GM18519 (cell line): ENCODE measurements at regions not wholly inside any gene's neighbourhood (a gene's known extent, or its start where the extent isn't known, plus 50 kb on each side); places are given as distances from the start of the nearest gene placed in this dataset.
"Not testable (repeated sequence)": the region's sequence is repeated elsewhere in the genome, so short reads cannot be mapped to it uniquely, and the experiment has no call there.

Source experiments
- ATAC-seq: cut with Tn5 transposase; IDR thresholded peaks from one replicate; pipeline ENCODE4 v1.9.1; 2021; ENCODE audit warnings: mild to moderate bottlenecking, moderate library complexity; ENCODE audit not compliant: unreplicated experiment, low FRiP score

DNA sequence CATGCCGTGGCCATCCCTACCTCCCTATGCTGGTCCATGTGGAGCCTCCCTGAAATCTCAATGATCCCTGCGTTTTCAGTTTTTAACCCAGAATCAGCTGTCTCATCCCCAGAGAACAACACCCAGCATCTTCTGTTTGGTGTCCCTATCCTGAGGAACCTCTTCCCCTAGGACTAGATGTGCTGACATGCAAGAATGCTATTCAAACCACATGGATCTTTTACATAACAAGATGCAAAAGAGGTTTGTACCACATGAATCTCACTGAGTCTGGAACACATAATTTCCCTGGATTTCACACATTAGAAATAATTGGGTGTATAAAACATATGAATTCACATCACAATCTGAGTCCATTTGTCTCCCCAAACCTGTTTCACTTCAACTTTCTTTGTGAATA is 174.6 kb upstream of the NECTIN3 start:
- ATAC-seq = no peak

DNA sequence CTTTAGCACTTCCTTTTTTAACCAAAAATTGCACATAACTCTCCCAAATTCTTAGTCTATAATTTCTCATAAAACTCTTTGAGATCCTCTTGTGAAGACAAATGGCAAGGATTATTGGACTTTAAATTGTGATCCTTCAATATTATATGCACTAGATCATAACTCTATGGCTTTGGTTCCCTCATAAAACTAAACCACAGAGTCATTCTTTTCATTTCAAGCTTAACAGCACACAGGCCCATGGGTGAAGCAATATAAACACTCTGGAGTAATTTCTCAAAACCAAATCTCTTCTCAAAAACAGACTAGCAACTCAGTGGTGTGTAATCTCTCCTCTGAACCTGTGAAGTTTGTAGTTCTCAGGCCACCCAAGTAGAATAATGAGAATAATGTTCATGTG is 171.0 kb upstream of the NECTIN3 start:
- no peak for ATAC-seq

DNA sequence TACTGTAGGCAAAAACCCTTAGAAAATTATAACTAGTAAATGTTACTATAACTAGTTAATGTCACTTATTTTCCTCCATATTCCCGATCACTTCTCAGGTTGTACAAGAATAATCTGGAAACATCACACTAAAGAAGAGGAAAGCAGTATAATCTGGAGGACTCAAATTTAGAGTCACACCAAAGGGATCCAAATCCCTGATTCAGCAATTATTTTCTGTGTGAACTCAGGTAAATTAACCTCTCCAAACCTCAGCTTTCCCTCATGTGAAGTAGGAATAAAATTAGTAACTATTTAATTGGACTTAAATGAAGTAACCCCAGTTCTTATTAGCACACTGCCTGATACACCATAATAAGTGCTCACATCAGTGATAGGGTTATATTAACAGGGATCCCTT is 170.1 kb upstream of the NECTIN3 start:
- no peak for ATAC-seq

DNA sequence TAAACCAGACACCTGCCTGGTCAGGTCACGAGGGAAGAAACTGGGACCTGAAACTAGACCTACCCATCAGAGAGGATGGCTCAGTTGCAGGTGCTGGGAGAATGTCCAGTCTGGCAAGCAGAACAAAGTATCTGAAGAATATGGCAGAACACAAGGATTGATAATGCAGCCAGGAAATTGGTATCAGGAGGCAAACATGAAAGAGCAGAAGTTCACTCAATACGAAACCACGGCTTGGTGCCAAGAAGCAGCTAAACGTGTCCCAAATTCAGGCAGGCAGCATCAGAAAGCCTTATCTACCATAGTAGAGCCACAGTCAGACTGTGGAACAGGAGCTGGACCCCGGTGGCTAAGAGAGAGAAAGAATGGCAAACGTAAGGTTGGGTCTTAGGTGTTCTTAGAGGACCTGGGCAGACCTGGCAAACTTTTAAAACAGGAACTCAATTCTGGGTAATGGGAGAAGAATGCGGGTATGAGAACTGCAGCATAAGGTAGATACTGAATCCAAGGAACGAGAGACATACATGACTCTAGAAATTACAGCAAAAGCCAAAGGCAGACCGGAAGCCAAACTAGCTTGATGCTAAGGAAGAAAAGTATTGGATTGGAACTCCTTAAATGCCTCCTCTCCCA is 169.0 kb upstream of the NECTIN3 start:
- no peak for ATAC-seq

DNA sequence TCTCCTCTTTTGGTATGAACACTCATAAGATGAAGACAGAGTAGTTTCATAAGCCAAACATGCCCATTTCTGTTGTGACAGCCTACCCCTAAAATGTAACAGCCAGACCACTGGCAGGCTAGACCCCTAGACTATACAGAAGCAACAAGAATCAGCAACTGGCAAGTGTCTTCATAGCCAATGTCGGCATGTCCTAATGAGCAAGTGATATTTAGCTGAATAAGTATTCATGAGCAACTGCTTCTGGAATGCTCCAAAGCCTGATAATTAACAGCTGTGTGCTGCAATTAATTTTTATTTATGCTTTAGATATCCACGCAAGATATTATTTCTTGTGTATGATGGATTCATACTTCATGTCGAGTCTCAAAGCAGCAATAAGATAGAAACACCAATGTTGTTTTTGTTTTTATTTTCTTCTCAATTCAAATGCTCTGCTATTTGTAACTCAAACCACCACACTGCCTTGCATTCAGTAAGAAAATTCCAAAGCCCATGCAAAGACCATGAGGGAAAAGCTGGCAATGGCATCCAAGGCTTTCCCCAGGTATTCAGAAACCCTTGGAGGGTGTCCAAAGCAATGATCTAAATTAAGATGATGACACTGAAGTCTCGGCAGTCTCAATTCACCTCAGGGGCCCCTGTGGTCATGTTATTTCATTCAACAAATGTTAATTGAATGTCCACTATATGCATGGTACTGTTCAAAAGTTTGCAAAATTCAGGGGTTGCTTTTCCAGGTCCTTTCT is 167.7 kb upstream of the NECTIN3 start:
- no peak for ATAC-seq

DNA sequence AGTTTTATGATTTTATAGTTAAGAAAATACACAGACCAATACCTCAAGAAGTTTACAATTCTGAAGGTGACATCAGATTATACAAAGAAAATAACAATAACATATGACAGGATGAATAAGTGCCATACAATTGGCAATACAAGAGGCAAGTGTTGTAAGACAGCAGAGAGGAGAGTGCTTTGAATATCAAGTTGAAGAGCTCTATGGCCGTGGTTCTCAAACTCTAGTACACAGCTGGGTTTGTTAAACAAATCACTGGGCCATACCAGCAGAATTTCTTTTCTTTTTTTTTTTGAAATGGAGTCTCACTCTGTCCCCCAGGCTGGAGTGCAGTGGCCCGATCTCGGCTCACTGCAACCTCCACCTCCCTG is 167.1 kb upstream of the NECTIN3 start:
- ATAC-seq = no peak

DNA sequence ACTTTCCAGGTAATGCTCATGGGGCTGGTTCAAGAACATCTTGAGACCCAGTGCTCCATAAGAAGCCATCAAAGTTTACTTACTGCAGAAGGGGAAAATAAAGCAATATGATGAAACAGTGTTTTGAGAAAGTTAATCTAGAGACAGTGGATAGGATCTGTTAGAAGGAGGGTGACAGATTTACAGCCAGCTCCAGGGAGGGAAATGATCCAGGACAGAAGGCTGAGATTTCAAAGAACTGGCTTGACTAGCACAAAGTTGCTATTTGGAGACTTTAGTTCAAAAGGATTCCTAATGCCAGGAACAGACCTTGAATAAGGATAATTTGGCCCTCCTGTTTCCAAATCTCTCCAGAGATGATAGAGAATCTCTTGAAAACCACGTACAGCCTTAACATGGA is 166.5 kb upstream of the NECTIN3 start:
- ATAC-seq = no peak

DNA sequence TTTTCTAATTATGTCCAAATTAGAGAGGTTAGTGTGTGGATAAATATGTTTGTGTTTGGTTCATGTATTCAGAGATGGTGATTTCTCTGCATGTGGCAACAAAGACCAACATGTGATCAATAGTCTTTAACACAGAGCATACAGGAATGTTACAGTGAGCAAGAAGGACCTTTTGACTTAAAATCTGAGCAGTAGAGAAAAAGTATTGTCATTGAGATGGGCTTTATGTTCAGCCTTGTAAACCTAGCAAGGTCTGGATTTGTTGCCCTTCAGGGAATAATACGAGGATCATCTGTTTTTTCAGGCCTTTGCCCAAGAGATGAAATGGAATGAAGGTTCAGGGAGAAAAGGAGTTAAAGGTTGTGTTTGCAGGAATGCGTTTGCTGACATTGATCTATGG is 161.8 kb upstream of the NECTIN3 start:
- no peak for ATAC-seq

DNA sequence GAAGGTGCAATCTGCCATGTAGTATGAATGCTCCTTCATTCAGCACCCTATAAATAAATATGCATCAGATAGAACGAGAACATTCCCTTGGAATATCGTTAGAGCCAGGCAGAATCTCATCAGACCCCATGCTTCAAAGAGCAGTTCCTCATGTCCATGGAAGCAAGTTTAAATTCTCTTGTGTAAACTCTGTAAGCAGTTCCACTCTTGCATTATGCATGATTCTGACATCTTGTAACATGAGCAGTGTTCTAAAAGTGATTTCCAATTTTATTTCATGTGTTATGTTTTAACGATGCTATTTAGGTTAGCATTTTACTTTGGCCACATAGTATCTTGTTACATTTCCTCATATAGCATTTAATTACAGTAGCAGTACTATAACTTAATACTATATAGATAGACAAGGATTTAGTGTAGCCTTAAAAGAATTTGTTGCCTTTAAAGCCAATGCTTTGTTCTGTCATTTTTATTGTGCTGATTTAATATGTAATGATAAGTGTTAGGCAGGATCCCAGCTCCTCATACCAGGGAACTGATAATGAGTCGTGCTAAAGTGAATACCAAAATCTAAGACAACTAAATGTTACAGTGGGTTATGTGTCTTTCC is 161.2 kb upstream of the NECTIN3 start:
- no peak for ATAC-seq

DNA sequence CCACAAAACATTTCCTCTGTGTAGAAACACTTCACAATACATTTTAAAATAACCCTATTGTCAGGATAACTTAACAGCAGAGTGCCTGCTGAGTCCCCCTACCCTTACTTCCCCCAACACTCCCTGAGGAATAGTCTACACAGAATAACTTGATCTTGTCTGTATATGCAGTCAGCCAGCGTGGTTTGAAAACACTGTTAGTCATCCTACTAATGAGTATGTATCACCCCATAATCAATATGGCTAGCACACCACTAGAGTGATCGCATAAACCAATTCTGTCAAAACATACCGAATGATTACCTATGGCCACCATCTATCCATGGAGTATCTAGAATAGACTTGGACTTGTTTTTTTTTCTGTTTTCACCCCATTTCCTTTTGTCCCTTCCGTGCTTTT is 152.7 kb upstream of the NECTIN3 start:
- no peak for ATAC-seq

DNA sequence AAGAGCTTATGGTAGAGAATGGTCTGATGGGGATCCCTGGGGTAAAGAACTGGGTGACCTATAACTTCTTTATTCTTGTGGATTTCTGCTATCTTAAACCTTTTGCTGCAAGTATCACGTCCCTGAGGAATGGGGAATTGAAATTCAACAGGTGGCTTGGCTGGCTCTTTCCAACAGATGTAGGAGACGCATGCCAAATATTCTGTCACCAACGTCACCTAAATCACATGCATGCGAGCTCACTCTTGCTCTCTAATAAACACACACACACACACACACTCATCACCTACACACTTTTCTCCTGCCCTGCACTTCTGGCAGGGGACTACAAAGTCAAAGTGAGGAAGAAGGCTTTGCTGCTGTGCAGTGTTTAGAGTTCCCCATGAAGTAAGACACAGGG is 145.8 kb upstream of the NECTIN3 start:
- no peak for ATAC-seq

DNA sequence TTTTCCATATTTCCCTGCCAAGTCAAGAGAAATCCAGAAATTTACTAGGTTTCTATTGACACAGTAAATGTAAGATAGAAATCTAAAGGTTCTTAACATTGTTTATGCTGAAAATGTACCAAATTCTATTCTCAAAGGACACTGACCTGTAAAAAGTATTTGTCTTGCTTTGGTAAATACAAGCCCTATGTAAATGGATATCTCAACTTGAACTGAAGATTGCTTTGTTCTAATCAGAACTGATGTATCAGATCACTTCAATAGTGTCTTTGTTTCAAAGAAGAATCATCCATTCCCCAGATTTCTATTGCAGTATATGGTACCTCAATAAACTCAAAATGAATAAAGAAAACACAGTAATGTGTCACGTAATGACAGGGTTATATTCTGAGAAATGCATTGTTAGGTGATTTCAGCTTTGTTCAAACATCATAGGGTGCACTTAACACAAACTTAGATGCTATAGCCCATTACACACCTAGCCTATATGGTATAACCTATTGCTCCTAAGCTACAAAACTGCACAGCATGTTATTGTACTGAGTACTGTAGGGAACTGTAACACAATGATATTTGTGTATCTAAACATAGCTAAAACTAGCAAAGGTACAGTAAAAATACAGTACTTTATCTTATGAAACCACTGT is 143.5 kb upstream of the NECTIN3 start:
- no peak for ATAC-seq

DNA sequence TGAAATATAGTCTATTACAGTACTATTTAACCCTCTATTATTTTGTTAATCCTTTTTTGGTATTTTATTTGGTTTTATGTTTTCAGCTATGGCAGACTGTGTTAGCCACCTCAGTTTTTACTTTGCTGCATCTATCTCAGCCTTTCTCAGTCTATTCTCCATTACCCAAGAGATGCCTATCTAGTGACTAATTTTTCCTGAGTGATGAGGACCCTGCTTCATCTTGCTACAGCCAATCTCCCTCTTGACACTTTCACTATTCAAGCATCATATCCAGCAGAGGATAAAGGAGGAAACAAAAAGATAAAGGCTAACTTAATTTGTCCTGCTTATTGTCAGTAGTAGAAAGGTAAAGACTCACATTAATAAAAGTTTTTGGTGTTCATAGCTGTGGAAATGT is 141.8 kb upstream of the NECTIN3 start:
- no peak for ATAC-seq

DNA sequence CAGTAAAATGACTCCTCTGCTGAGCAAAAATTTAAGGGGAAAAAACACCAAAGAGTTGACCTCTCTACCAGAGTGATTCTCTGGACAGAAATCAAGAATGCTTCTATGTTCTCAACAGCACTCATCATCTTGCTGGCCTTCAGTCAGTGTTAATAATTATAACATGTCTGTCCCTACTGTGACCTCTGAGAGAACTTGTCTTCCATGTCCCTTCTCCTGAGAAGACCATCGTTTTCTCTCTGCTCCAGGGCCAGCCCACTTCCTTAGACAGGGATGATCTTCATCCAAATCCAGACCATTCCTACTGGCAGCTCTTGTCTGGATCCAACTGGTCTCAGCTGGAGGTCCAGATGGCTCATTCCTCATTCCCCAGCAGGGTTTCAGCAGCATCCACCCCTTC is 139.0 kb upstream of the NECTIN3 start:
- ATAC-seq = no peak

DNA sequence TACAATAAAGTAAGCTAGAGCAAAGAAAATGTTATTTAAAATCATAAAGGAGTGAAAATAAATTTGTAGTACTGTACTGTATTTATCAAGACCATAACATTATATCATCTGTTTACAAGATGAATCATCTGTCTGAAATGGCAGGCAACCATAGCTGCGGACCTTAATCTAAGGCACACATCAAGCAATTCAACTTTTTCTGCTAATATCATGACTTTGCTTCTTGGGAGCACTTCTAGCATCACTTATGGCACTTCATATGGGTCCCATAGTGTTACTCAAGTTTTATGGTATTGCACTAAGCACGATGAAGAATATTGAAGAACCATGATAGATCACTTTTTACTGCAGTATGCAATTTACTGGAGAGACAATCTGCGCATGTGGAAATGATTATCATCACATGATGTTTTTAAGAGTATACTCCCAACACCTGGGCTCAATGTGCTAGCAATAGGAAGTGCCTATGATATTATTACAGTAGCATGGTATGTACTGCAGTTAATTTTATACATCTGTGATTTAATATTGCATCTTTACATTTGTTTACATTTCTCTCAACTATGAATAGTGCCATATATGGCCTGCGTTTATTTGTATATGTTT is 137.7 kb upstream of the NECTIN3 start:
- ATAC-seq = no peak

DNA sequence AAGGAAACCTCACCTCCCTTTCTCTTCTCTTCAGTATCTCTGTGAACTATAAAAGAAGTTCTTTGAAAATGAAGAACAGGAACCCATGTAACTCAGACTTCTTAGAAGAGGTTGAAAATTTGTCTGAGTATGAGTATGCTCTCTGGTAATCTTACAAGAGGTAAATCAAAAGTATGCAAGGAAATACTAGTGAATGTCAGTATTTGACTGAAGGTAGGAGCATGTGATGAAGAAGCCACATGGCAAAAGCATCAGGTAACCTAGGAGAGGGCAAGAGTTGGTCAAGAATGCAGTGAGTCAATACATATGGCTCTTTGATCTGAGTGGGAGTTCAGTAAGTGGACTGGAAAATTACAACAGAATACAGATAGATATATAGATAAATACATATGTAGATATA is 133.0 kb upstream of the NECTIN3 start:
- no peak for ATAC-seq

DNA sequence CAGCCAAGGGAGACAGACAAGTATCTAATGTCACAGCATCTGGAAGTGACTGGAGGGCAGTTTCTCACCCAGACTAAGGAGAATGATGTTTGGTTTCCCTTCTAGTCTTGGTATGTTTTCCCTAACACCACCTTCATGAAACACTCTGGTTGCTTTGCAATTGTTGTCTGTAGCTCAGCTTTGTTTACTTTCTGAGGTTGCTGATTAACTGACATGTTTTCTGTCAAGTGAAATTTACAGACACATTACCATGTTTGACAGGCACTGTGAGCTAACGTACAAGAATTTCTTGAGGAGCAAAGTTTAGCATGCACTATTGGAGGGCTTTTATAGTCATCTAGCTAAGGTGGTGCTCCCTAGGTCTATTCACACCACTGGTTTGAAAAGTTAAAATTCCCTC is 131.6 kb upstream of the NECTIN3 start:
- ATAC-seq = no peak

DNA sequence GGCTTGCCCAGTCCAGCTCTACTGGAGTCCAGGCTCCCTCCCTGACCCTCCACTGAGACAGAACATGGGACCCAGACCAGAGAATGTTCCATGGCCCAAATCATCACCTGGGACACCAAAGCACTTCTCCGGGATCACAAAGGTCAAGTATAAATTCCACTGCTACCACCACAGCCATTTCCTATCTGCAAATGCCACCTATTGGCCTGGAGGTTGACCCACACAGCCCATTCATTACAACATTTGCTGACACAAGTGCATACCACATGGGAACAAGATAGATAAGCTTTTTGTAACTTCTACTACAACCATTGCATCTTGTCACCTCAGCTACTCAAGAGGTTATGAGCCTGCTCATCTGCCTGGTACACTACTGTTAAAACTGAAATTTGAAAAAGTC is 126.8 kb upstream of the NECTIN3 start:
- no peak for ATAC-seq

DNA sequence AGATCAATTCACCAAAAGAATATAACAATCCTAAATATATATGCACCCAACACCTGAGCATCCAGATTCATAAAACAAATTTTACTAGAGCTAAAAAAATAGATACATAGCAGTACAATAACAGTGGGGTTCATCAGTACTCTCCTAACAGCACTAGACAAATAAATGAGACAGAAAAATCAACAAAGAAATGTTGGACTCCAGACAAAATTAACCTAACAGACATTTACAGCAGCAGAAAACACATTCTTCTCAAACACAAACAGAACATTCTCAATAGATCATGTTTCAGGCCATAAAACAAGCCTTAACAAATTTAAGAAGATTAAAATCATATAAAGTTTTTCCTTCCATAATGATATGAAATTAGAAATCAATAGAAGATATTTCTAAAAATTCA is 124.8 kb upstream of the NECTIN3 start:
- ATAC-seq = no peak

DNA sequence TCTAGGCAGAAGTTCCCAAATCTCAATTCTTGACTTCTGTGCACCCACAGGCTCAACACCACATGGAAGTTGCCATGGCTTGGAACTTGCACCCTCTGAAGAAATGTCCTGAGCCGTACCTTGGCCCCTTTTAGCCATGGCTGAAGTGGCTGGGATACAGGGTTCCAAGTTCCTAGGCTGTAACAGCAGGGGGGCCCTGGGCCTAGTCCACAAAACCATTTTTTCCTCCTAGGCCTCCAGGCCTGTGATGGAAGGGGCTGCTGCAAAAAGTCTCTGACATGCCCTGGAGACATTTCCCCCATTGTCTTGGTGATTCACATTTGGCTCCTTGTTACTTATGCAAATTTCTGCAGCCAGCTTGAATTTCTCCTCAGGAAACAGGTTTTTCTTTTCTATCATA is 122.4 kb upstream of the NECTIN3 start:
- ATAC-seq = not testable (repeated sequence)

DNA sequence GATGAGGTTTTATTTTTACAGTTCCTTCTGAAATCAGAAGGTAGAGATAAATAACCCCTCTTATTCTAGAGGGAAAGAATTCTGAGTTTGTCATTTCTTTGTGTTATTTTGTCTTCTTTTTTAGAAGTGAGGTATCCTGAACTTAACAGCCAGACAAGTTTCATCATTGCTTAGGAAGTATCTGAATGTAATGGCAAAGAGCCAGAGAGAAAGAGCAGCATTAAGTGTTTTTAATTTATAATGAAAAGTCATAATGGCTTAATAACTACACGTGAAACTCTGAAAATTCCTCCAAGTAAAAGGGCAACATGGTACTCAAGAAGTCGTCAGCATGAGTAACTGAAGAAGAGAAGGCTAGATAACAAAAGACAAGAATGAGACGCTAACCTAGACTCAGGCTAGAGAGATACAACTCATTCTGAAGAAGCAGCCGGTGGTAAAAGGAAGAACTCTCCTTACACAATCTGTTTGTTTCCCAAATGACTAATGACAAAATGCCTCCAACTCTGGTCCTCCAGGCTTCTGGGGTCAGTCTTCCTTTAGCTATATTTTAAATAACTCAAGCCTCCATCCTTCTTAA is 116.2 kb upstream of the NECTIN3 start:
- ATAC-seq = no peak
